Fibroblast of villous mesenchyme (primary cell): ENCODE measurements at regions not wholly inside any gene's neighbourhood (a gene's known extent, or its start where the extent isn't known, plus 50 kb on each side); places are given as distances from the start of the nearest gene placed in this dataset.
"Not testable (repeated sequence)": the region's sequence is repeated elsewhere in the genome, so short reads cannot be mapped to it uniquely, and the experiment has no call there.

ENCODE experiments used
- DNase-seq: peaks from one replicate; pipeline ENCODE4 v3.0.0-alpha.2; 2010; ENCODE audit warnings: low read depth
- H3K4me3 ChIP-seq: 2 replicates; pipeline ENCODE4 v1.5.1; 2011; ENCODE audit warnings: low read depth, mild to moderate bottlenecking, low read length
- TF ChIP-seq, protein P1 (sequence below): IDR thresholded peaks from 2 replicates; pipeline ENCODE4 v1.5.1; 2012; ENCODE audit warnings: low read depth, mild to moderate bottlenecking, low read length; ENCODE audit not compliant: insufficient read depth

DNA sequence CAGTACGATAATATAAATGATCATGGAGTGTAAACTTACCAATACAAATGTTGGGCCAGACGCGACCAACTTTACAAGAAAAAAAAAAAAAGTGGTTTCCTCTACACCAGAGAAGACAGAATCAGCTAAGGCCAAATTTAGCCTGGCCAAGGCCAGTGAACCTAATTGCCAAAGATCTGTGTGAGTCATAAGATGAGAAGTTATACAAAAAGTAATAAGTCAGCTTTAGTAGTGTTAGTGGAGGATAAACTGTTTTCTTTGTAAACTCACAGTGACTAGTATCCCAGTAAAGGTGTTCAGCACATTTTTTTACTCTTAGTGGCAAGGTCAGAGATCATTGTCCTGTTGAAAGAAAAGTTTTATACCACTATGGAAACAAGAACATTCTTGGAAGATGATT, 531.4 kb upstream of the TECRL start:
- no peak for DNase-seq
- no peak overlapping the region for H3K4me3 ChIP-seq
- TF ChIP-seq, protein P1, sequence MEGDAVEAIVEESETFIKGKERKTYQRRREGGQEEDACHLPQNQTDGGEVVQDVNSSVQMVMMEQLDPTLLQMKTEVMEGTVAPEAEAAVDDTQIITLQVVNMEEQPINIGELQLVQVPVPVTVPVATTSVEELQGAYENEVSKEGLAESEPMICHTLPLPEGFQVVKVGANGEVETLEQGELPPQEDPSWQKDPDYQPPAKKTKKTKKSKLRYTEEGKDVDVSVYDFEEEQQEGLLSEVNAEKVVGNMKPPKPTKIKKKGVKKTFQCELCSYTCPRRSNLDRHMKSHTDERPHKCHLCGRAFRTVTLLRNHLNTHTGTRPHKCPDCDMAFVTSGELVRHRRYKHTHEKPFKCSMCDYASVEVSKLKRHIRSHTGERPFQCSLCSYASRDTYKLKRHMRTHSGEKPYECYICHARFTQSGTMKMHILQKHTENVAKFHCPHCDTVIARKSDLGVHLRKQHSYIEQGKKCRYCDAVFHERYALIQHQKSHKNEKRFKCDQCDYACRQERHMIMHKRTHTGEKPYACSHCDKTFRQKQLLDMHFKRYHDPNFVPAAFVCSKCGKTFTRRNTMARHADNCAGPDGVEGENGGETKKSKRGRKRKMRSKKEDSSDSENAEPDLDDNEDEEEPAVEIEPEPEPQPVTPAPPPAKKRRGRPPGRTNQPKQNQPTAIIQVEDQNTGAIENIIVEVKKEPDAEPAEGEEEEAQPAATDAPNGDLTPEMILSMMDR: no peak

DNA sequence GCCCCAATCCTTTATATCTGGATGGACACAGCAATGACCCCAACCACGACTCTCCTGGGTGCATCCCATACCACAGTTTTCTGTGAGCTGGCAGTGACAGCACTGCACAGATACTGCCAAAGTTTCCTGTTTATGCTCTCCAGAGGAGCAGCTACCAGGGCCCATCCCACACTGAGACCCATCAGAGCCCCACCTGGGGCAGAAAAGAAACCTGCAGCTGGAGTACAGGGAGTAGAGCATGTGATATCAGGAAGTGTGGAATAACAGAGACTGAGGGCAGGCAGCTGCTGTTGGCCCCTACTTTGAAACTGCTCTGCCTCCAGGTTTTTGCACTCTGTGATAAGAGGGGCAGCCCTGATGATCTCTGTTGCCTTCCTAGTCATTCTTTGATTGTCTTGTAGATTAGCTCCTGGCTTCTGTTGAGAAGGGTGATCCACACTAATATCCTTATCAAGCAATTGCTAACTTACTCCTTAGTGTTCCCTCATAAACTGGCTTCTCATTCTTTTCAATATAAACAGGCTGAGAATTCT, 526.3 kb upstream of the TECRL start:
- TF ChIP-seq, protein P1: no peak
- no peak for DNase-seq
- H3K4me3 ChIP-seq: no peak overlapping the region

DNA sequence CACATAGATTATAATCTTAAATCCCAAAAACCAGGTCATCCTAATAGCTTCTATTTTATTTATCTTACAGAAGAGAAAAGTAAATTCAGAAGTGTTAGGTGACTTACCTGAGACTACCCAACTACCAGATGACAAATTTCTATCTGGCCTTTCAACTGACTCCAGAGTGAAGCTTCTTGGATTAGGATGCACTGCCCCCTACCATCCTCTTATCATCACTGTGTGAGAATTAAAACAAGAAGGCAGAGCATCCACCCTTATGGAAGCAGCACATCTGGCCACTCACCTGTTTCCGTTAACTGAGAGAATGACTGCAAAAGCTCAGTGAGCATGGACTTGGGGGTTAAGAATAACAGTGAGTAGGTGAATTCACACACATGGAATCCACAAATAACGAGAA, 502.6 kb upstream of the TECRL start:
- H3K4me3 ChIP-seq: no peak overlapping the region
- TF ChIP-seq, protein P1: no peak
- DNase-seq: no peak

DNA sequence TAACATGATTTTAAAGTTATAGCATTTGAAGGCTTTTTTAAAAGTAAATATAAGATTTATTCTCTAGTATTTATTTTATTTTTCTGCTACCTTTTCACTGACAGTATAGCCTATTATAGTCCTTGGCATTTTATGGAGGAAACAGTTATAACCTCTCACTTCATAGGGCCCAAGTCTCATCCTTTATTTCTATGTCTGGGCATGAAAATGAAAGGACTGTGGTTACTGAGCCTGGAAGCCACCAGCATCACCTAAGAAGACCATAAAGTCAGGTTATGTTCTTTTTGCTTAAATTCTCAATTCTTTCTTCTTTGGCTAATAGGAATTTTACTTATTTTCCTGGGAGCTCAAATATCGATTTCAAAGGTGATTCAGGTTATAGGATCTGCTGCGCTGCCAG, 494.7 kb upstream of the TECRL start:
- no peak overlapping the region for H3K4me3 ChIP-seq
- TF ChIP-seq, protein P1: no peak
- no peak for DNase-seq

DNA sequence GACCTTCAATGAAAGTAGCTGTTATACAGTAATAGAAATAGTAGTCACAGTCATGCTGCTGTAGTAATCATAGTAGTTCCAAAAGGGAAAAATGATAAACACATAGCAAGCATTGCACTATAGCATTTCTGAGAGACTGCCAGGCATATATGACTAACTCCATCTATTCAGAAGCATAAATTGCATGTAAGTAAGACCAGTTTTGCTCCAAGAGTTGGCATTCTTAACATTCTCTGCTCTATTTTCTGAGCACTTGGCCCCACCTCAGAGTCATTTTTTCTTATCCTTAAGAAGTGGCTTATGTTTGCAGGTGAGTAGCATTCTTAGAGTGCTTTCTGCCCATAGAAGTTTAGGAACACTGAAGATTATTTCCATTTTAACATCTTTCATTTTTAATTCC, 490.3 kb upstream of the TECRL start:
- TF ChIP-seq, protein P1: no peak
- no peak for DNase-seq
- H3K4me3 ChIP-seq: no peak overlapping the region

DNA sequence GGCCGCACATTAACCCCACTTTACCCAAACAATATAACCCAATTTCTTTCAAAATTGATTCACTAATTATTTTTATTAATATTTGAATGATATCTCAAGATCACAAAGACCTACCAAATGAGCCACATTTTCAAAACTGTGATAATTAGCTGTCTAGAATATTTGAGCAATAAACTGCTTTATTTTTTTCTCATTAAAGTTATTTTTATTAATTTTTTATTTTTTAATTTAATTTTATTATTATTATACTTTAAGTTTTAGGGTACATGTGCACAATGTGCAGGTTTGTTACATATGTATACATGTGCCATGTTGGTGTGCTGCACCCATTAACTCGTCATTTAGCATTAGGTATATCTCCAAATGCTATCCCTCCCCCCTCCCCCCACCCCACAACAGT, 489.8 kb upstream of the TECRL start:
- DNase-seq, H3K4me3 ChIP-seq: not testable (repeated sequence)

DNA sequence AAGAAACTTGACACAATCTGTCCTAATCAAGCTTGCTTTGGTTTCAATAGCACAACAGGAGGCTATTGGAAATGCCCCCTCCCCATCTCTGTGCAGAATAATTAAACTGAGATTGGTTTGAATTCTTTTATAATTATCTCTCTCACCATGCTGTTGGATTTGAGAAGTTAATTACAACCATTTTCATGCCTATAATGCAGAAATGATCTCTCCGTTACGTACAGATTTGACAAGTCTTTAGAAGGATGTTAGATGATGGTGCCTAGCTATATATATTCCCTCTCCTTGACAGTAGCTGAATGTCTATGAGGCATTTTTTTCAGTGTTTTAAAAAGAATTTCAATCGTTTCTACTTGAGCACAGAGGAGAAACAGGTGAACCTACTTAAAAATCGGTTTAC, 488.4 kb upstream of the TECRL start:
- TF ChIP-seq, protein P1: no peak
- DNase-seq: no peak

More for the DNA sequence above, 488.4 kb upstream of the TECRL start:
- H3K4me3 ChIP-seq: no peak overlapping the region
